Spleen (tissue), 7 donors: ENCODE measurements at regions not wholly inside any gene's neighbourhood (a gene's known extent, or its start where the extent isn't known, plus 50 kb on each side); places are given as distances from the start of the nearest gene placed in this dataset.

Experiments
- POLR2A ChIP-seq, 3 donors: fragments of 450-650 bp; IDR thresholded peaks; one replicate each; pipeline ENCODE4 v1.5.1; 2017; ENCODE audit warnings: antibody characterized with exemption in 3 of 3, mild to moderate bottlenecking in 1 of 3
- TF ChIP-seq, protein P1 (sequence below), 11 experiments: fragments of 200-600 bp in 7 of 11; fragments of 450-650 bp in 4 of 11; sonication (generic) in 4 of 11; IDR thresholded peaks in 8 of 11; conservative IDR thresholded peaks in 3 of 11; 1 replicate in 7 of 11; 2 replicates in 4 of 11; pipeline versions ENCODE4 v1.4.0 to v1.8.0; 2016 to 2021; ENCODE audit warnings: antibody characterized with exemption in 11 of 11, inconsistent platforms in 4 of 11, mild to moderate bottlenecking in 1 of 11
- donor health status: DM: no; HTN: no; CAD: no; lungs with moderate emphysema.
- donor health status: DM: no; HTN: no; CAD: no.
- donor health status: DM: no; HTN: no; CAD: no.

DNA sequence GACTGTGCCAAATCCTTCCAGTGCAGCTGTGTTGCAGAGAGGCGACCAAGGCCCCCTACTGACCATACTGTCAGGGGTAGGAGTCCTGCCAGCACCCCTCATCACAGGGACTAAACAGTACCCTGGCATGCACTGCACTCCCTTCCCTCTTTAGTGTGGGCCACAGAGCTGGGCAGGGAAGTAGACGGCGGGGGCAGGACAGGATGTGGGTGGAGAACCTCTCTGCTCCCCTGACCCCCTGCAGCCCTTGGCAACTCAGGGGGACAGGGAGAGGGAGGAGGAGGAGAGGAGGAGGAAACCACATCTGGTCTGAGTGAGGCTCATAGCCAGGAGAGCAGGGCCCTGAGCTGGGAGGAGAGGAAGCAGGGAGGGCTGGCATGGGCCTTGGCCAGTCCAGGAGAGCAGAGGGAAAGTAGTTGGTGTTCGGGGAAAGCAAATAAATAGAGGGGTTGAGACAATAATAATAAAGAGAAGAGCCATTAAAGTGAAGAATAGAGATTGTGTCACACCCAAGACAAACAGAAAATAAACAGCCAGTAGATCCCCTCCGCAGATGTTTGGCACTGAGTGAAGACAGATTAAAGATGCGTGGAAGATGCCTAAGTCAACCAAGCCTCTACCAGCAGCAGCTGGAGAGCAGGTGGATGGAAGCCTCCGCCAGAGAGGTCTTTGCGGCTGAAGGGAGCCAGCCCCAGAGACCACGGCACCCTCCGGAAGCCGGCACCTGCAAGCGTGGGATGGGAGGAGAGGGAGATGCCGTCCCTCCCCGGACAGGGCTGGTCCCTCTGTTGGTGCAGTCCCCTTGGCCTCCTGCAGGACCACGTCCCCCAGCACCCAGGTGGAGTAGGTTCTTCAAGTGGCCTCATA, 61.5 kb downstream of the RPUSD4 start:
- TF ChIP-seq, protein P1, sequence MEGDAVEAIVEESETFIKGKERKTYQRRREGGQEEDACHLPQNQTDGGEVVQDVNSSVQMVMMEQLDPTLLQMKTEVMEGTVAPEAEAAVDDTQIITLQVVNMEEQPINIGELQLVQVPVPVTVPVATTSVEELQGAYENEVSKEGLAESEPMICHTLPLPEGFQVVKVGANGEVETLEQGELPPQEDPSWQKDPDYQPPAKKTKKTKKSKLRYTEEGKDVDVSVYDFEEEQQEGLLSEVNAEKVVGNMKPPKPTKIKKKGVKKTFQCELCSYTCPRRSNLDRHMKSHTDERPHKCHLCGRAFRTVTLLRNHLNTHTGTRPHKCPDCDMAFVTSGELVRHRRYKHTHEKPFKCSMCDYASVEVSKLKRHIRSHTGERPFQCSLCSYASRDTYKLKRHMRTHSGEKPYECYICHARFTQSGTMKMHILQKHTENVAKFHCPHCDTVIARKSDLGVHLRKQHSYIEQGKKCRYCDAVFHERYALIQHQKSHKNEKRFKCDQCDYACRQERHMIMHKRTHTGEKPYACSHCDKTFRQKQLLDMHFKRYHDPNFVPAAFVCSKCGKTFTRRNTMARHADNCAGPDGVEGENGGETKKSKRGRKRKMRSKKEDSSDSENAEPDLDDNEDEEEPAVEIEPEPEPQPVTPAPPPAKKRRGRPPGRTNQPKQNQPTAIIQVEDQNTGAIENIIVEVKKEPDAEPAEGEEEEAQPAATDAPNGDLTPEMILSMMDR (IDR thresholded peaks at IDR 0.05 in 8 of 11, conservative IDR thresholded peaks at IDR 0.05 in 3 of 11) = no peak
- TF ChIP-seq POLR2A (IDR thresholded peaks at IDR 0.05) = no peak
